Activated T-helper 2 cell treated with anti-CD3 and anti-CD28 coated beads, Interferon-gamma antibody, Interleukin-2, Interleukin-4, amounts not matched to agents 10 μg/mL and 5 μg/mL and 100 μg/mL, durations not matched to agents 14 hours and 24 hours and 36 hours (primary cell): ENCODE measurements at regions not wholly inside any gene's neighbourhood (a gene's known extent, or its start where the extent isn't known, plus 50 kb on each side); places are given as distances from the start of the nearest gene placed in this dataset.
"Not testable (repeated sequence)": the region's sequence is repeated elsewhere in the genome, so short reads cannot be mapped to it uniquely, and the experiment has no call there.

Experiments
- DNase-seq: peaks from one replicate; pipeline ENCODE4 v3.0.0; 2021; ENCODE audit warnings: low spot score
- H3K27ac Mint-ChIP-seq: one replicate; pipeline ENCODE4 v1.8.0; 2021; ENCODE audit warnings: mixed read lengths
- H3K27me3 Mint-ChIP-seq: one replicate; pipeline ENCODE4 v1.8.0; 2021; ENCODE audit warnings: low read depth, mixed read lengths
- H3K36me3 Mint-ChIP-seq: one replicate; pipeline ENCODE4 v1.8.0; 2021; ENCODE audit warnings: low read depth, mixed read lengths
- H3K4me1 Mint-ChIP-seq: one replicate; pipeline ENCODE4 v1.8.0; 2021; ENCODE audit warnings: low read depth, mixed read lengths
- H3K4me3 Mint-ChIP-seq: one replicate; pipeline ENCODE4 v1.8.0; 2021; ENCODE audit warnings: low read depth, mild to moderate bottlenecking, moderate library complexity, mixed read lengths
- H3K9me3 Mint-ChIP-seq: one replicate; pipeline ENCODE4 v1.8.0; 2021; ENCODE audit warnings: mixed read lengths
- intact Hi-C: fragments of 100-400 bp; cut with micrococcal nuclease; formaldehyde crosslinking; loops from one replicate; pipeline ENCODE4 v1.15.1; 2023

- Mint-ChIP-seq H3K4me1 (peaks cover 11% of the 10 kb centered on the region), H3K36me3 (peaks cover 3% of the 10 kb centered on the region), H3K27me3 (no peaks in the 10 kb centered on the region), H3K9me3 (peaks cover 51% of the 10 kb centered on the region), H3K27ac (no peak overlapping the region), H3K4me3 (no peak overlapping the region)
- intact Hi-C loops, result no loop called here
- no peak for DNase-seq
Observed at GRCh38 chr3:106317141-106318055, 448.6 kb upstream of the CBLB start.

- H3K36me3 Mint-ChIP-seq, result peaks cover 29% of the 10 kb centered on the region
- DNase-seq, H3K4me3 Mint-ChIP-seq, H3K27me3 Mint-ChIP-seq, H3K27ac Mint-ChIP-seq, intact Hi-C loops: not testable (repeated sequence)
- H3K4me1 Mint-ChIP-seq, result peaks cover 16% of the 10 kb centered on the region
- peaks cover 62% of the 10 kb centered on the region for H3K9me3 Mint-ChIP-seq
Observed at GRCh38 chr3:106321438-106321837, 452.6 kb upstream of the CBLB start.

GRCh38 chr3:106323586-106323985, 454.8 kb upstream of the CBLB start:
- Mint-ChIP-seq H3K27ac (no peak overlapping the region), H3K36me3 (peaks cover 30% of the 10 kb centered on the region), H3K9me3 (peaks cover 59% of the 10 kb centered on the region), H3K4me1 (peaks cover 21% of the 10 kb centered on the region), H3K4me3 (no peak overlapping the region), H3K27me3 (no peaks in the 10 kb centered on the region)
- intact Hi-C loops, result no loop called here
- DNase-seq, result no peak

GRCh38 chr3:106326941-106327695, 458.3 kb upstream of the CBLB start:
- H3K4me3 Mint-ChIP-seq, result no peak overlapping the region
- H3K4me1 Mint-ChIP-seq, result peaks cover 32% of the 10 kb centered on the region
- H3K9me3 Mint-ChIP-seq, result peaks cover 34% of the 10 kb centered on the region
- peak overlapping the region; percentile 14 for H3K27ac Mint-ChIP-seq
- no peak for DNase-seq
- H3K27me3 Mint-ChIP-seq, result no peaks in the 10 kb centered on the region
- H3K36me3 Mint-ChIP-seq, result peaks cover 27% of the 10 kb centered on the region
- intact Hi-C loops, result no loop called here

- peaks cover 36% of the 10 kb centered on the region for H3K4me1 Mint-ChIP-seq
- no peak for DNase-seq
- H3K36me3 Mint-ChIP-seq, result peaks cover 27% of the 10 kb centered on the region
- peak overlapping the region; percentile 14 for H3K27ac Mint-ChIP-seq
- no peaks in the 10 kb centered on the region for H3K27me3 Mint-ChIP-seq
- intact Hi-C loops, result no loop called here
- peaks cover 28% of the 10 kb centered on the region for H3K9me3 Mint-ChIP-seq
- H3K4me3 Mint-ChIP-seq, result no peak overlapping the region
Observed at GRCh38 chr3:106327696-106328025, 458.8 kb upstream of the CBLB start.

GRCh38 chr3:106328224-106328623, 459.4 kb upstream of the CBLB start:
- Mint-ChIP-seq H3K36me3 (peaks cover 25% of the 10 kb centered on the region), H3K9me3 (peaks cover 25% of the 10 kb centered on the region), H3K4me3 (no peak overlapping the region), H3K4me1 (peaks cover 41% of the 10 kb centered on the region), H3K27me3 (no peaks in the 10 kb centered on the region), H3K27ac (no peak overlapping the region)
- DNase-seq, result no peak
- intact Hi-C loops, result no loop called here

GRCh38 chr3:106329521-106329920, 460.7 kb upstream of the CBLB start:
- Mint-ChIP-seq H3K9me3 (peaks cover 13% of the 10 kb centered on the region), H3K4me3 (no peak overlapping the region), H3K36me3 (peaks cover 16% of the 10 kb centered on the region), H3K4me1 (peaks cover 51% of the 10 kb centered on the region), H3K27me3 (no peaks in the 10 kb centered on the region), H3K27ac (no peak overlapping the region)
- intact Hi-C loops, result no loop called here
- no peak for DNase-seq

- H3K36me3 Mint-ChIP-seq, result peaks cover 4% of the 10 kb centered on the region
- H3K4me3 Mint-ChIP-seq, result no peak overlapping the region
- peaks cover 66% of the 10 kb centered on the region for H3K4me1 Mint-ChIP-seq
- no peak for DNase-seq
- intact Hi-C loops, result loop anchor here (1.0 to 5.0 kb wide), 9 partner anchors 54 to 963 kb away; partner anchors contain the start of gene CBLB
- H3K9me3 Mint-ChIP-seq, result peaks cover 9% of the 10 kb centered on the region
- no peaks in the 10 kb centered on the region for H3K27me3 Mint-ChIP-seq
- no peak overlapping the region for H3K27ac Mint-ChIP-seq
Observed at GRCh38 chr3:106331636-106332035, 462.8 kb upstream of the CBLB start.

GRCh38 chr3:106332129-106332528, 463.3 kb upstream of the CBLB start:
- H3K4me3 Mint-ChIP-seq, result no peak overlapping the region
- no peaks in the 10 kb centered on the region for H3K27me3 Mint-ChIP-seq
- no peak for DNase-seq
- H3K4me1 Mint-ChIP-seq, result peaks cover 67% of the 10 kb centered on the region
- H3K9me3 Mint-ChIP-seq, result peaks cover 10% of the 10 kb centered on the region
- H3K36me3 Mint-ChIP-seq, result peaks cover 4% of the 10 kb centered on the region
- intact Hi-C loops, result loop anchor here (1.0 to 5.0 kb wide), 9 partner anchors 55 to 963 kb away; partner anchors contain the start of gene CBLB
- H3K27ac Mint-ChIP-seq, result peak overlapping the region; percentile 18

- H3K4me3 Mint-ChIP-seq, result no peak overlapping the region
- H3K9me3 Mint-ChIP-seq, result peaks cover 9% of the 10 kb centered on the region
- intact Hi-C loops, result loop anchor here (1.0 to 5.0 kb wide), 19 partner anchors 31 to 964 kb away; partner anchors contain the start of gene CBLB
- DNase-seq, result peak; percentile 10
- peaks cover 7% of the 10 kb centered on the region for H3K36me3 Mint-ChIP-seq
- peak overlapping the region; percentile 47 for H3K27ac Mint-ChIP-seq
- no peaks in the 10 kb centered on the region for H3K27me3 Mint-ChIP-seq
- peaks cover 65% of the 10 kb centered on the region for H3K4me1 Mint-ChIP-seq
Observed at GRCh38 chr3:106332884-106333283, 464.1 kb upstream of the CBLB start.

GRCh38 chr3:106333911-106334618, 465.3 kb upstream of the CBLB start:
- Mint-ChIP-seq H3K36me3 (peaks cover 11% of the 10 kb centered on the region), H3K27me3 (no peaks in the 10 kb centered on the region), H3K27ac (peak overlapping the region; percentile 91), H3K4me3 (peak overlapping the region; percentile 63), H3K4me1 (peaks cover 76% of the 10 kb centered on the region), H3K9me3 (peaks cover 15% of the 10 kb centered on the region)
- no peak for DNase-seq
- intact Hi-C loops, result loop anchor here (1.0 to 5.0 kb wide), 19 partner anchors 32 to 965 kb away; partner anchors contain the start of gene CBLB

GRCh38 chr3:106336619-106337018, 467.8 kb upstream of the CBLB start:
- peak overlapping the region; percentile 81 for H3K27ac Mint-ChIP-seq
- no peak for DNase-seq
- H3K4me3 Mint-ChIP-seq, result no peak overlapping the region
- intact Hi-C loops, result loop anchor here (1.0 kb wide), 3 partner anchors 138 to 509 kb away; no protein-coding TSS in a partner anchor
- H3K36me3 Mint-ChIP-seq, result peaks cover 11% of the 10 kb centered on the region
- peaks cover 15% of the 10 kb centered on the region for H3K9me3 Mint-ChIP-seq
- H3K27me3 Mint-ChIP-seq, result no peaks in the 10 kb centered on the region
- peaks cover 74% of the 10 kb centered on the region for H3K4me1 Mint-ChIP-seq
